Tibial nerve (tissue), 4 donors: ENCODE measurements at regions not wholly inside any gene's neighbourhood (a gene's known extent, or its start where the extent isn't known, plus 50 kb on each side); places are given as distances from the start of the nearest gene placed in this dataset.
"Not testable (repeated sequence)": the region's sequence is repeated elsewhere in the genome, so short reads cannot be mapped to it uniquely, and the experiment has no call there.

Source experiments
- CTCF ChIP-seq, 5 experiments: fragments of 200-600 bp in 3 of 5; fragments of 450-650 bp in 2 of 5; sonication (generic) in 3 of 5; IDR thresholded peaks; one replicate each; pipeline ENCODE4 v1.5.1; 2016 to 2019; ENCODE audit warnings: antibody characterized with exemption in 5 of 5, mild to moderate bottlenecking in 3 of 5, moderate library complexity in 2 of 5
- EP300 ChIP-seq, 2 donors: sonication (generic); formaldehyde crosslinking; IDR thresholded peaks; one replicate each; pipeline ENCODE4 v1.6.1; 2017; ENCODE audit warnings: antibody characterized with exemption in 2 of 2, mild to moderate bottlenecking in 1 of 2
- POLR2A ChIP-seq, 2 donors: fragments of 450-650 bp; IDR thresholded peaks; one replicate each; pipeline ENCODE4 v1.6.1; 2017; ENCODE audit warnings: antibody characterized with exemption in 2 of 2, mild to moderate bottlenecking in 2 of 2, moderate library complexity in 2 of 2

- TF ChIP-seq CTCF, EP300, POLR2A (IDR thresholded peaks at IDR 0.05): not testable (repeated sequence)
Observed at GRCh38 chr22:16105121-16105520, 415.3 kb downstream of the POTEH start.
